ENCODE measurements at regions not wholly inside any gene's neighbourhood (a gene's known extent, or its start where the extent isn't known, plus 50 kb on each side); places are given as distances from the start of the nearest gene placed in this dataset.

- no peak overlapping the region for H2AK5ac ChIP-seq (ENCODE audit: insufficient read length, low read length)
- no peak overlapping the region for H2BK12ac ChIP-seq (ENCODE audit: insufficient read length, low read depth, low read length)
- H3K9ac ChIP-seq (ENCODE audit: extremely low read depth, insufficient read length, low read length): no peak overlapping the region
- H4K8ac ChIP-seq (replicated peaks; ENCODE audit: insufficient read length, low read depth, low read length): no peak overlapping the region
- no peaks in the 10 kb centered on the region for H3K36me3 Mint-ChIP-seq (ENCODE audit: insufficient read depth in 1 of 3, low read depth in 3 of 3)
- TF ChIP-seq CTCF (conservative IDR thresholded peaks at IDR 0.05): no peak
- H2AFZ ChIP-seq (ENCODE audit: low read length): no peak overlapping the region
- H2BK5ac ChIP-seq (ENCODE audit: insufficient read length, low read length): no peak overlapping the region
- H3K23me2 ChIP-seq (ENCODE audit: insufficient read length, low read depth, low read length, poor library complexity, severe bottlenecking): no peaks in the 10 kb centered on the region
- no peak for DNase-seq
- no peak overlapping the region for H4K5ac ChIP-seq (ENCODE audit: insufficient read length, low read depth, low read length)
- no peak overlapping the region for H4K91ac ChIP-seq (ENCODE audit: insufficient read length, low read depth, low read length)
- H3K27ac ChIP-seq (ENCODE audit: insufficient read length, low read depth, low read length): no peak overlapping the region
- no peak overlapping the region for H3K18ac ChIP-seq (ENCODE audit: insufficient read length, low read depth, low read length)
- no peak overlapping the region for H2BK120ac ChIP-seq (ENCODE audit: low read depth, low read length, poor library complexity, severe bottlenecking)
- H3K4ac ChIP-seq (ENCODE audit: low read depth, low read length): no peak overlapping the region
- peaks cover 4 to 5% of the 10 kb centered on the region in 2 experiments for H3K4me1 Mint-ChIP-seq
- H3K9me3 Mint-ChIP-seq: no peaks in the 10 kb centered on the region
- H3K27ac Mint-ChIP-seq: no peak overlapping the region
- H3K79me1 ChIP-seq (ENCODE audit: insufficient read depth, low read depth, low read length, poor library complexity, severe bottlenecking): no peaks in the 10 kb centered on the region
- H3K23ac ChIP-seq (ENCODE audit: insufficient read length, low read depth, low read length): no peak overlapping the region
- no peaks in the 10 kb centered on the region for H4K20me1 ChIP-seq (ENCODE audit: control insufficient read depth, insufficient read depth, insufficient read length)
- no peaks in the 10 kb centered on the region for H3K27me3 Mint-ChIP-seq (ENCODE audit: low read depth)
- no peak overlapping the region for H3T11ph ChIP-seq (ENCODE audit: low read length)
- no peak overlapping the region for H3K56ac ChIP-seq (ENCODE audit: insufficient read length, low read depth, low read length)
- no peak overlapping the region for H2BK15ac ChIP-seq (ENCODE audit: low read depth, low read length)
- H2BK20ac ChIP-seq (ENCODE audit: low read depth, low read length, poor library complexity, severe bottlenecking): no peak overlapping the region
- H3K27me3 ChIP-seq (ENCODE audit: insufficient read depth, low read length): no peaks in the 10 kb centered on the region
- no peak overlapping the region for H3K4me2 ChIP-seq (ENCODE audit: insufficient read depth, insufficient read length, low read length)
- H3K14ac ChIP-seq (ENCODE audit: insufficient read depth, low read length): no peak overlapping the region
- no peak overlapping the region for H3K4me3 Mint-ChIP-seq
- no peaks in the 10 kb centered on the region for H3K9me3 ChIP-seq (ENCODE audit: control insufficient read depth, low read depth, low read length)
- WGBS (ENCODE audit: extremely low coverage, insufficient read length, low lambda C conversion rate): no CpG with 5 or more reads among the region's 4 CpGs
- H3K79me2 ChIP-seq (ENCODE audit: insufficient read depth, low read length): no peaks in the 10 kb centered on the region
- H3K4me1 ChIP-seq (ENCODE audit: insufficient read depth, low read length): no peaks in the 10 kb centered on the region
These were observed 1936.5 kb downstream of the PCDH9 start for GRCh38 chr13:65293530-65294198.
